ENCODE measurements at regions not wholly inside any gene's neighbourhood (a gene's known extent, or its start where the extent isn't known, plus 50 kb on each side); places are given as distances from the start of the nearest gene placed in this dataset.

DNA sequence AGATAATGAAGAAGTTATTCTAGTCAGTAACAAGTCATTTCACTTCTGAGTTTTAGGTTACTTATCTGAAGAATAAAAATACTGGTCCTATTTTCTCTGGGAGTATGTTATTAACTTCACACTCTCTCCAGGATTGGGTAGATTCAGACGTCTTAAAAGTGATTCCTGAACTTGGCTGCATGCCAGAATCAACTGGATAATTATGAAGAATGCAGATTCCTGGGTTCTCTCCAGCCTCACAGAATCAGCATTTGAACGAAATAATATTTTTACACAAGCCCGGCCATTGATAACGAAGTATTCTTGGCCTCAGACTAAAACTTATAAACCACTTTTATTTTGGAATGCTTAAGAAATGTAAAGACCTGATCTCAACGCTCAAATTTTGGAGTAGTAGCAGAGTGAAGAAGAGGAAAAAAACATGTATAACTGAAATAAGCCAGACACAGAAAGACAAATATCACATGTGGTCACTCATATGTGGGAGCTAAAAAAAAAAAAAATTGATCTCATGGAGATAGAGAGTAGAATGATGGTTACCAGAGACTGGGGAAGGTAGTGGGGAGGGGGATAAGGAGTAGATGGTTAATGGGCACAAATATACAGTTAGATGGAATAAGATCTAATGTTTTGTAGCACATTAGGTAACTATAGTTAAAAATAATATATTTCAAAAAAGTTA lies 507.3 kb downstream of the ISL1 start:
- TF ChIP-seq, protein P1, sequence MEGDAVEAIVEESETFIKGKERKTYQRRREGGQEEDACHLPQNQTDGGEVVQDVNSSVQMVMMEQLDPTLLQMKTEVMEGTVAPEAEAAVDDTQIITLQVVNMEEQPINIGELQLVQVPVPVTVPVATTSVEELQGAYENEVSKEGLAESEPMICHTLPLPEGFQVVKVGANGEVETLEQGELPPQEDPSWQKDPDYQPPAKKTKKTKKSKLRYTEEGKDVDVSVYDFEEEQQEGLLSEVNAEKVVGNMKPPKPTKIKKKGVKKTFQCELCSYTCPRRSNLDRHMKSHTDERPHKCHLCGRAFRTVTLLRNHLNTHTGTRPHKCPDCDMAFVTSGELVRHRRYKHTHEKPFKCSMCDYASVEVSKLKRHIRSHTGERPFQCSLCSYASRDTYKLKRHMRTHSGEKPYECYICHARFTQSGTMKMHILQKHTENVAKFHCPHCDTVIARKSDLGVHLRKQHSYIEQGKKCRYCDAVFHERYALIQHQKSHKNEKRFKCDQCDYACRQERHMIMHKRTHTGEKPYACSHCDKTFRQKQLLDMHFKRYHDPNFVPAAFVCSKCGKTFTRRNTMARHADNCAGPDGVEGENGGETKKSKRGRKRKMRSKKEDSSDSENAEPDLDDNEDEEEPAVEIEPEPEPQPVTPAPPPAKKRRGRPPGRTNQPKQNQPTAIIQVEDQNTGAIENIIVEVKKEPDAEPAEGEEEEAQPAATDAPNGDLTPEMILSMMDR (conservative IDR thresholded peaks at IDR 0.05; ENCODE audit: low read depth, low read length): no peak
- no peak for TF ChIP-seq EZH2 (IDR thresholded peaks at IDR 0.05; ENCODE audit: borderline replicate concordance, low read depth, low read length, poor library complexity, severe bottlenecking)

Data from A673 (cell line).